ENCODE measurements at regions not wholly inside any gene's neighbourhood (a gene's known extent, or its start where the extent isn't known, plus 50 kb on each side); places are given as distances from the start of the nearest gene placed in this dataset.

- 35% methylated on average over 8 of the region's 8 CpGs for WGBS (ENCODE audit: low lambda C conversion rate)
- BruUV-seq (replicated peaks), result no TSS peak
- H3K4me3 ChIP-seq (replicated peaks in 1 of 3; ENCODE audit: insufficient read depth in 1 of 3, low read depth in 2 of 3, low read length in 3 of 3), result no peak overlapping the region
- no peak overlapping the region for H3K27ac ChIP-seq (ENCODE audit: extremely low read length, insufficient read depth, low read length)
- peaks cover 8% of the 10 kb centered on the region for H3K4me1 ChIP-seq (ENCODE audit: insufficient read depth, low read length)
- peaks cover 2 to 15% of the 10 kb centered on the region in 2 experiments; a peak in 2 of 5 replicates for H3K27me3 ChIP-seq (ENCODE audit: control insufficient read depth in 1 of 2, insufficient read depth in 2 of 2, low read length in 2 of 2)
- intact Hi-C loops (cut with micrococcal nuclease; ENCODE audit: unreplicated experiment), result no loop called here
- no peak overlapping the region for H3K9ac ChIP-seq (ENCODE audit: insufficient read depth, low read depth, low read length)
- POLR2A ChIA-PET, result no interaction called here
- no peaks in the 10 kb centered on the region for H4K20me1 ChIP-seq (ENCODE audit: insufficient read depth, low read length)
- H3K4me2 ChIP-seq (ENCODE audit: low read depth, low read length), result no peak overlapping the region
- no peak overlapping the region for H2AFZ ChIP-seq (ENCODE audit: low read length)
- H3K79me2 ChIP-seq (ENCODE audit: insufficient read depth, low read length), result no peaks in the 10 kb centered on the region
- ATAC-seq (no peak), FAIRE-seq (no peak), DNase-seq (ENCODE audit: low spot score) (no peak)
- TF ChIP-seq BORCS8-MEF2B (CRISPR knock-in tag; IDR thresholded peaks at IDR 0.05) (no peak), ZBTB44 (CRISPR knock-in tag; IDR thresholded peaks at IDR 0.05) (no peak)
- H3K9me3 ChIP-seq (ENCODE audit: low read length), result no peaks in the 10 kb centered on the region
- in situ Hi-C loops (cut with HindIII; ENCODE audit: extremely low pct_ligation_motif_present, low pct_unique_long_range_greater_than_20kb), result no loop called here
- no peaks in the 10 kb centered on the region for H3K36me3 ChIP-seq (replicated peaks in 1 of 2; ENCODE audit: control insufficient read depth in 1 of 2, insufficient read depth in 2 of 2, low read length in 2 of 2)
- CTCF ChIA-PET (ENCODE audit: low intra/inter-chr PET ratio, low total read pairs), result no interaction called here
Observed at GRCh38 chr2:65661980-65662653, 229.7 kb upstream of the SPRED2 start.

- H4K20me1 ChIP-seq (ENCODE audit: insufficient read depth, low read length), result no peaks in the 10 kb centered on the region
- no TSS peak for BruUV-seq (replicated peaks)
- POLR2A ChIA-PET, result no interaction called here
- 15% methylated on average over 6 of the region's 6 CpGs for WGBS (ENCODE audit: low lambda C conversion rate)
- H3K36me3 ChIP-seq (replicated peaks in 1 of 2; ENCODE audit: control insufficient read depth in 1 of 2, insufficient read depth in 2 of 2, low read length in 2 of 2), result no peaks in the 10 kb centered on the region
- intact Hi-C loops (cut with micrococcal nuclease; ENCODE audit: unreplicated experiment), result no loop called here
- no peak overlapping the region for H3K9ac ChIP-seq (ENCODE audit: insufficient read depth, low read depth, low read length)
- in situ Hi-C loops (cut with HindIII; ENCODE audit: extremely low pct_ligation_motif_present, low pct_unique_long_range_greater_than_20kb), result no loop called here
- no peak overlapping the region for H2AFZ ChIP-seq (ENCODE audit: low read length)
- no peaks in the 10 kb centered on the region for H3K79me2 ChIP-seq (ENCODE audit: insufficient read depth, low read length)
- peaks cover 8% of the 10 kb centered on the region for H3K4me1 ChIP-seq (ENCODE audit: insufficient read depth, low read length)
- no peaks in the 10 kb centered on the region for H3K9me3 ChIP-seq (ENCODE audit: low read length)
- CTCF ChIA-PET (ENCODE audit: low intra/inter-chr PET ratio, low total read pairs), result no interaction called here
- ATAC-seq (peak; percentile 69), FAIRE-seq (peak; percentile 30), DNase-seq (ENCODE audit: low spot score) (peak; percentile 23)
- no peak overlapping the region for H3K27ac ChIP-seq (ENCODE audit: extremely low read length, insufficient read depth, low read length)
- peaks cover 2 to 21% of the 10 kb centered on the region in 2 experiments; a peak in 2 of 5 replicates for H3K27me3 ChIP-seq (ENCODE audit: control insufficient read depth in 1 of 2, insufficient read depth in 2 of 2, low read length in 2 of 2)
- H3K4me2 ChIP-seq (ENCODE audit: low read depth, low read length), result no peak overlapping the region; the same call in 1 of the 2 replicates
- H3K4me3 ChIP-seq (replicated peaks in 1 of 3; ENCODE audit: insufficient read depth in 1 of 3, low read depth in 2 of 3, low read length in 3 of 3), result no peak overlapping the region
- TF ChIP-seq ZNF414 (CRISPR knock-in tag; IDR thresholded peaks at IDR 0.05) (no peak), CREB1 (IDR thresholded peaks at IDR 0.05) (no peak), CREB1 (CRISPR knock-in tag; IDR thresholded peaks at IDR 0.05) (no peak), NR2F6 (IDR thresholded peaks at IDR 0.05) (0 out of 2 replicates have a peak, but pooled peaks have one; percentile 31), NR2F6 (CRISPR knock-in tag; IDR thresholded peaks at IDR 0.05) (no peak), ZBTB49 (CRISPR knock-in tag; IDR thresholded peaks at IDR 0.05; ENCODE audit: borderline replicate concordance) (no peak), ATM (IDR thresholded peaks at IDR 0.05; ENCODE audit: borderline replicate concordance) (no peak), PAXIP1 (CRISPR knock-in tag; conservative IDR thresholded peaks at IDR 0.05) (no peak), ZNF446 (CRISPR knock-in tag; IDR thresholded peaks at IDR 0.05) (no peak)
Observed at GRCh38 chr2:65660340-65660739, 227.9 kb upstream of the SPRED2 start.
